ENCODE measurements at regions not wholly inside any gene's neighbourhood (a gene's known extent, or its start where the extent isn't known, plus 50 kb on each side); places are given as distances from the start of the nearest gene placed in this dataset.

DNA sequence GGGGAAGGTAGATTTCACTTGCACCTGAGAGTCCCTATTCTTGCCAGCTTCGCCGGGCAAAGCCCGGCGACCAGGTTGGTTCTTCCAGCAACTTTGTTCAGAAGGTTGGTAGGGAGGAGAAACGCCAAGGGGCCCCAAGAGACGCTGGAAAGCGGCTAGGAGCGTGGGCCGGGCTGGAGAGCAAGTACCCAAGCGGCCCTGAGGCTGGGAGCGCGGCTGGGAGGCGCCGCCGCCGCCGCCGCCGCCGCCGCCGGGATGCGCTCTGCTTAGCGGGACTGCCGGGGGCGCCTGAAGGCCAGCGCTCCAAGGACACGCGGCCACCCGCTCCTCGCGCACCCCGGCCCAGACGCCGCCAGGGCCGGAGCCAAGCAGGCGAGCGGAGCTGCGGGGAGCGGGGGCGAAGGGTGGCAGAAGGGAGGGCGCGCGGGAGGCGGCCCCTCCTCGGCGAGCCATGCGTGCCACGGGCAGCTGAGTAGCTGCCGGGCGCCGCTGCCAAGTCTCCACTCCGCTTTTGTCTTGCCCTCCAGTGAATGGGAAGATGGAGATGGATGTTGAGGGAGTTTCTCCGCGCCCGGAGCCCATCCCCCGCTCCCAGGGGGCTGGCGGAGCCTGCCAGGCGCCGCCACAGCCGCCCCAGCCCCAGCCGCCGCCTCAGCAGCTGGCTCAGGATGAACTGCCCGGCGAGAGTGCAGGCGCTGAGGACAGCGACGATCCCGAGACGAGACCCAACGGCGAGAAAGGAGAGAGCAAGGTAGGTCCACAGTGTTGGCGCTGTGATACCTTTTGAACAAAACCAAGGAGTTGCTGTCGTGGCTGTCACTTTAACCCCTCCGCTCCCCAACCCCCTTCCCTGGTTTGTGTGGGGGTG, 227.4 kb upstream of the AZI2 start:
- no peak overlapping the region for H3K9ac ChIP-seq (ENCODE audit: low read length)
- H3K36me3 ChIP-seq (ENCODE audit: control insufficient read depth in 1 of 2, insufficient read depth in 2 of 2, low read length in 2 of 2): no peaks in the 10 kb centered on the region
- no TSS peak for BruUV-seq (replicated peaks)
- H3K4me1 ChIP-seq (ENCODE audit: control insufficient read depth in 1 of 2, insufficient read depth in 2 of 2, low read length in 2 of 2): no peaks in the 10 kb centered on the region
- H3K4me2 ChIP-seq (ENCODE audit: low read length): no peak overlapping the region
- H4K20me1 ChIP-seq (ENCODE audit: insufficient read depth): no peaks in the 10 kb centered on the region; the same call in 1 of the 2 replicates
- no peak overlapping the region for H3K4me3 ChIP-seq (replicated peaks in 1 of 2; ENCODE audit: low read depth in 1 of 2, low read length in 2 of 2)
- no peaks in the 10 kb centered on the region for H3K79me2 ChIP-seq (ENCODE audit: insufficient read depth, low read length)
- DNase-seq (ENCODE audit: low read depth, low spot score): no peak
- no peak for ATAC-seq
- ChIA-PET CTCF (no interaction called here), POLR2A (no interaction called here), RAD21 (ENCODE audit: low non-redundant PET in 1 of 2, low total read pairs in 2 of 2, uncharacterized antibody in 2 of 2, unreplicated experiment in 2 of 2) (no interaction called here)
- TF ChIP-seq JUND (IDR thresholded peaks at IDR 0.05) (no peak), FOSL1 (IDR thresholded peaks at IDR 0.05; ENCODE audit: low read depth) (no peak), EZH2phosphoT487 (IDR thresholded peaks at IDR 0.05; ENCODE audit: borderline replicate concordance) (no peak), ELF1 (IDR thresholded peaks at IDR 0.05; ENCODE audit: borderline replicate concordance, low read depth) (no peak)
- H3K9me3 ChIP-seq (ENCODE audit: control insufficient read depth in 1 of 2, insufficient read depth in 1 of 2, low read depth in 1 of 2, low read length in 2 of 2): no peaks in the 10 kb centered on the region
- no peak overlapping the region for H3K27ac ChIP-seq (ENCODE audit: low read depth, low read length)
- peaks cover 28% of the 10 kb centered on the region for H3K27me3 ChIP-seq (ENCODE audit: insufficient read depth, low read length)
- no peaks in the 10 kb centered on the region for H3K9me2 ChIP-seq (ENCODE audit: insufficient read depth)
- intact Hi-C loops (cut with micrococcal nuclease): no loop called here
- no peak overlapping the region for H2AFZ ChIP-seq (ENCODE audit: low read depth, low read length, poor library complexity, severe bottlenecking)

DNA sequence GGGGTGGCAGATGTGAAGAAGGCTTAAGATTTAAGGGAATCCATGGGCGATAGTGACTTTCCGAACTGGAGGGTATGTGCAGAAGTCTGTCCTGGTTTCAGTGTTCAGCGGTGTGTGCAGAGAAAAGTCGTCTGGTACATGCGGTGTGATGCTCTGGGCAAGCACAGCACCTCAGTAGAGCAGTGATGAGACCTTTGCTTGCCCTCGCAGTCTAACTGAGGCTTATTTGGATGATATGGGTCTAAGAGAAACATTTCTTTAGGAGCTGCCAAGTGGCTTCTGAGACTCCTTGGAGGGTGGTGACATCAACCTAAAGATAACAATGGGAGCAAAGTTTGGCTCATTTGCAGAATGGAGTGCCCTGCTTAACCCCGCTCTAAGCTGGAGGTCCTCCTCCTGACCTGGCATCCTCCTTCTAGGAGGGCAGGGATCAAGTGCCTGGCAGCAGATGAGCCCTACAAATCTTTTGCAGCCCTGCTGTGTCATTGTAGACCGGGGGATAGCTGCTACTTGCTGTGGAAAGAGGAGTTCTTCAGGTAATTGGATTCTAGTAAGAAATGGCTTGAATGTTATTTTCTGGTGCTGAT, 228.1 kb upstream of the AZI2 start:
- Histone ChIP-seq H3K9ac (ENCODE audit: low read length) (no peak overlapping the region), H3K36me3 (ENCODE audit: control insufficient read depth in 1 of 2, insufficient read depth in 2 of 2, low read length in 2 of 2) (no peaks in the 10 kb centered on the region), H3K9me2 (ENCODE audit: insufficient read depth) (no peaks in the 10 kb centered on the region), H3K79me2 (ENCODE audit: insufficient read depth, low read length) (no peaks in the 10 kb centered on the region), H2AFZ (ENCODE audit: low read depth, low read length, poor library complexity, severe bottlenecking) (no peak overlapping the region), H3K27ac (ENCODE audit: low read depth, low read length) (no peak overlapping the region), H4K20me1 (ENCODE audit: insufficient read depth) (no peaks in the 10 kb centered on the region; the same call in 1 of the 2 replicates), H3K4me1 (ENCODE audit: control insufficient read depth in 1 of 2, insufficient read depth in 2 of 2, low read length in 2 of 2) (no peaks in the 10 kb centered on the region), H3K4me2 (ENCODE audit: low read length) (no peak overlapping the region), H3K4me3 (replicated peaks in 1 of 2; ENCODE audit: low read depth in 1 of 2, low read length in 2 of 2) (no peak overlapping the region), H3K27me3 (ENCODE audit: insufficient read depth, low read length) (peaks cover 28% of the 10 kb centered on the region), H3K9me3 (ENCODE audit: control insufficient read depth in 1 of 2, insufficient read depth in 1 of 2, low read depth in 1 of 2, low read length in 2 of 2) (no peaks in the 10 kb centered on the region)
- BruUV-seq (replicated peaks): no TSS peak
- no peak for ATAC-seq
- RAD21 ChIA-PET (ENCODE audit: low non-redundant PET in 1 of 2, low total read pairs in 2 of 2, uncharacterized antibody in 2 of 2, unreplicated experiment in 2 of 2): no interaction called here
- DNase-seq (ENCODE audit: low read depth, low spot score): no peak
- intact Hi-C loops (cut with micrococcal nuclease): no loop called here
- POLR2A ChIA-PET: no interaction called here
- TF ChIP-seq YY1 (IDR thresholded peaks at IDR 0.05; ENCODE audit: extremely low read depth, insufficient replicate concordance, low read depth, low read length) (no peak), EZH2 (IDR thresholded peaks at IDR 0.05) (no peak), JUND (IDR thresholded peaks at IDR 0.05) (no peak), POLR2AphosphoS5 (IDR thresholded peaks at IDR 0.05; ENCODE audit: low read depth, low read length) (no peak)
- CTCF ChIA-PET: no interaction called here

Measured in HCT116 (cell line).